Fibroblast of lung (primary cell): ENCODE measurements at regions not wholly inside any gene's neighbourhood (a gene's known extent, or its start where the extent isn't known, plus 50 kb on each side); places are given as distances from the start of the nearest gene placed in this dataset.

Source experiments
- DNase-seq, 2 donors: peaks; one replicate each; pipeline versions ENCODE4 v3.0.0 to v3.0.0-alpha.2; 2010; ENCODE audit warnings: low read depth in 2 of 2
- H2AFZ ChIP-seq: 2 replicates; pipeline ENCODE4 v1.5.1; 2012; ENCODE audit warnings: low read length, control low read depth, inconsistent platforms
- H3K27ac ChIP-seq: 2 replicates; pipeline ENCODE4 v1.5.1; 2011; ENCODE audit warnings: low read length, control low read depth; ENCODE audit not compliant: insufficient read depth
- H3K27me3 ChIP-seq: 2 replicates; pipeline ENCODE4 v1.5.1; 2011; ENCODE audit warnings: mild to moderate bottlenecking, low read length; ENCODE audit not compliant: control insufficient read depth, insufficient read depth
- H3K36me3 ChIP-seq: 2 replicates; pipeline ENCODE4 v1.5.1; 2011; ENCODE audit warnings: low read length; ENCODE audit not compliant: control insufficient read depth, insufficient read depth
- H3K4me1 ChIP-seq: 2 replicates; pipeline ENCODE4 v1.5.1; 2011; ENCODE audit warnings: low read length; ENCODE audit not compliant: control insufficient read depth, insufficient read depth; ENCODE audit errors: extremely low read depth
- H3K4me2 ChIP-seq: 2 replicates; pipeline ENCODE4 v1.5.1; 2011; ENCODE audit warnings: low read length, control low read depth; ENCODE audit not compliant: insufficient read depth; ENCODE audit errors: extremely low read depth
- H3K4me3 ChIP-seq, 4 experiments: fragments of 200-600 bp in 1 of 4; sonication (generic) in 1 of 4; replicated peaks in 1 of 4; 2 replicates each; pipeline ENCODE4 v1.5.1; 2011 to 2016; ENCODE audit warnings: low read length in 4 of 4, low read depth in 3 of 4, mild to moderate bottlenecking in 3 of 4, control low read depth in 2 of 4, inconsistent platforms in 1 of 4, mixed read lengths in 1 of 4; ENCODE audit not compliant: insufficient read depth in 1 of 4; ENCODE audit errors: control extremely low read depth in 1 of 4
- H3K79me2 ChIP-seq: 2 replicates; pipeline ENCODE4 v1.5.1; 2012; ENCODE audit warnings: mild to moderate bottlenecking, low read length, inconsistent platforms; ENCODE audit not compliant: control insufficient read depth, insufficient read depth
- H3K9ac ChIP-seq: 2 replicates; pipeline ENCODE4 v1.5.1; 2011; ENCODE audit warnings: mild to moderate bottlenecking, low read length, control low read depth; ENCODE audit not compliant: insufficient read depth
- H3K9me3 ChIP-seq: 2 replicates; pipeline ENCODE4 v1.5.1; 2012; ENCODE audit warnings: low read depth, low read length; ENCODE audit not compliant: control insufficient read depth, insufficient read depth
- H4K20me1 ChIP-seq: 2 replicates; pipeline ENCODE4 v1.5.1; 2011; ENCODE audit warnings: low read length; ENCODE audit not compliant: control insufficient read depth, insufficient read depth; ENCODE audit errors: extremely low read depth
- CTCF ChIP-seq, 2 donors: IDR thresholded peaks in 1 of 2; conservative IDR thresholded peaks in 1 of 2; 1 replicate in 1 of 2; 2 replicates in 1 of 2; pipeline ENCODE4 v1.5.1; 2011 to 2012; ENCODE audit warnings: low read length in 2 of 2, control low read depth in 1 of 2, inconsistent platforms in 1 of 2, low read depth in 1 of 2, mild to moderate bottlenecking in 1 of 2
- EZH2 ChIP-seq: IDR thresholded peaks from 2 replicates; pipeline ENCODE4 v1.5.1; 2012; ENCODE audit warnings: low read length, control low read depth, mild to moderate bottlenecking; ENCODE audit errors: missing control alignments

GRCh38 chr9:72471096-72471495 lies 50.3 kb upstream of the TMC1 start:
- no peak for TF ChIP-seq CTCF (conservative IDR thresholded peaks at IDR 0.05 in 1 of 2, IDR thresholded peaks at IDR 0.05 in 1 of 2; ENCODE audit: low read depth in 1 of 2, low read length in 2 of 2)
- no peak for TF ChIP-seq EZH2
- Histone ChIP-seq H3K9me3 (no peaks in the 10 kb centered on the region), H3K4me1 (no peaks in the 10 kb centered on the region), H3K4me2 (no peak overlapping the region), H3K27me3 (no peaks in the 10 kb centered on the region), H3K36me3 (no peaks in the 10 kb centered on the region), H3K4me3 (no peak overlapping the region), H3K9ac (no peak overlapping the region), H3K27ac (no peak overlapping the region), H2AFZ (no peak overlapping the region), H3K79me2 (no peaks in the 10 kb centered on the region), H4K20me1 (no peaks in the 10 kb centered on the region)
- DNase-seq, result no peak

GRCh38 chr9:72467766-72468738 lies 53.4 kb upstream of the TMC1 start:
- Histone ChIP-seq H3K4me3 (no peak overlapping the region), H2AFZ (no peak overlapping the region), H3K27me3 (no peaks in the 10 kb centered on the region), H3K9ac (no peak overlapping the region), H3K36me3 (no peaks in the 10 kb centered on the region), H3K4me1 (no peaks in the 10 kb centered on the region), H3K4me2 (no peak overlapping the region), H3K9me3 (no peaks in the 10 kb centered on the region), H3K27ac (no peak overlapping the region), H4K20me1 (no peaks in the 10 kb centered on the region), H3K79me2 (no peaks in the 10 kb centered on the region)
- DNase-seq, result peak in 1 of 2 donors; percentile 84
- TF ChIP-seq CTCF (conservative IDR thresholded peaks at IDR 0.05 in 1 of 2, IDR thresholded peaks at IDR 0.05 in 1 of 2; ENCODE audit: low read depth in 1 of 2, low read length in 2 of 2) (no peak), EZH2 (no peak)

- peak in 1 of 2 donors; percentile 70 for DNase-seq
- TF ChIP-seq CTCF (conservative IDR thresholded peaks at IDR 0.05 in 1 of 2, IDR thresholded peaks at IDR 0.05 in 1 of 2; ENCODE audit: low read depth in 1 of 2, low read length in 2 of 2), result no peak
- TF ChIP-seq EZH2, result no peak
- Histone ChIP-seq H3K79me2 (no peaks in the 10 kb centered on the region), H2AFZ (no peak overlapping the region), H3K27me3 (no peaks in the 10 kb centered on the region), H3K4me2 (no peak overlapping the region), H3K9ac (no peak overlapping the region), H3K4me1 (no peaks in the 10 kb centered on the region), H3K9me3 (no peaks in the 10 kb centered on the region), H3K36me3 (no peaks in the 10 kb centered on the region), H4K20me1 (no peaks in the 10 kb centered on the region), H3K27ac (no peak overlapping the region), H3K4me3 (no peak overlapping the region)
Measured at GRCh38 chr9:72465593-72465984, 55.8 kb upstream of the TMC1 start.
